GM10266 (cell line): ENCODE measurements at regions not wholly inside any gene's neighbourhood (a gene's known extent, or its start where the extent isn't known, plus 50 kb on each side); places are given as distances from the start of the nearest gene placed in this dataset.
"Not testable (repeated sequence)": the region's sequence is repeated elsewhere in the genome, so short reads cannot be mapped to it uniquely, and the experiment has no call there.

Source experiments
- DNase-seq: peaks from one replicate; pipeline ENCODE4 v3.0.0; 2012; ENCODE audit errors: extremely low spot score
- CTCF ChIP-seq: IDR thresholded peaks from 2 replicates; pipeline ENCODE4 v1.5.1; 2012; ENCODE audit warnings: mild to moderate bottlenecking, low read depth; ENCODE audit not compliant: control insufficient read depth, insufficient read depth; ENCODE audit errors: missing control alignments

GRCh38 chr12:91743704-91744321 lies 401.8 kb downstream of the BTG1 start:
- no peak for TF ChIP-seq CTCF
- DNase-seq, result no peak

DNA sequence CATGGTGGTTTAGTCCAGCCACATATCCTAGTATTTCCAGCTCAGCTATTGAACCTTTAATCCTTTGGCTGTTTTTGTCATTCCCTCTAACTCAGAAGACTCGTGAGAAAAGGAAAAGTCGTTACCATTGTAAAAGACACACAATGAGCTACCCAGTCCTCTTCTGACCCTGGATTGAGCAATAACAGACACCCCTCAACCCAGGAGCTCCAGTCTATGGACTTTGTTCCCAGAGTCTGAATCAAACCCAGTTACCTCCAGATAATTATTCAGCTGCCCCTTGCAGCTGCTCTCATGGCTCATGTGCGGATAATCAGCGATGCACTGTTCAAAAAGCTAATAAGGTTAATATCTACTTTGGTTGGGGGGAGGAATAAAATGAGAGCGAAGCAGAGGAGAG lies 402.4 kb downstream of the BTG1 start:
- DNase-seq, result no peak
- TF ChIP-seq CTCF, result no peak

- no peak for TF ChIP-seq CTCF
Observed at GRCh38 chr12:91741932-91742331, 403.7 kb downstream of the BTG1 start.

GRCh38 chr12:91733846-91734245 lies 411.8 kb downstream of the BTG1 start:
- DNase-seq, result not testable (repeated sequence)

More at GRCh38 chr12:91741932-91742331, 403.7 kb downstream of the BTG1 start:
- no peak for DNase-seq

GRCh38 chr12:91732086-91732485 lies 413.6 kb downstream of the BTG1 start:
- DNase-seq, result no peak
- TF ChIP-seq CTCF, result no peak

- TF ChIP-seq CTCF, result no peak
- DNase-seq, result no peak
Observed at GRCh38 chr12:91729543-91729942, 416.1 kb downstream of the BTG1 start.

GRCh38 chr12:91723191-91723590 lies 422.5 kb downstream of the BTG1 start:
- TF ChIP-seq CTCF, result no peak
- DNase-seq, result no peak

- DNase-seq, result no peak
- TF ChIP-seq CTCF, result no peak
Observed at GRCh38 chr12:91722072-91722471, 423.6 kb downstream of the BTG1 start.
